GM12878 (cell line): ENCODE measurements at regions not wholly inside any gene's neighbourhood (a gene's known extent, or its start where the extent isn't known, plus 50 kb on each side); places are given as distances from the start of the nearest gene placed in this dataset.

ENCODE experiments used
- ATAC-seq: fragments of 200-7000 bp; cut with Tn5 transposase; 3 replicates; pipeline ENCODE4 v1.9.1; 2020; ENCODE audit warnings: mild to moderate bottlenecking, moderate library complexity
- BruUV-seq: library from RNA; stranded (reverse); fragments of 400-500 nt; replicated peaks from 2 replicates; lab custom pipeline; 2021; lab: Mats Ljungman, UMichigan
- CTCF ChIA-PET: fragments of 300-600 bp; sonication (Branson Sonifier 250); formaldehyde crosslinking; extraction: SDS; loops from one replicate; lab custom pipeline; 2021; ENCODE audit warnings: inconsistent platforms; lab: Yijun Ruan, JAX
- POLR2A ChIA-PET: fragments of 350-600 bp; formaldehyde crosslinking; extraction: SDS; loops from one replicate; lab custom pipeline; 2021; ENCODE audit warnings: inconsistent platforms; lab: Charles Lee
- RAD21 ChIA-PET: fragments of 300-600 bp; sonication (Branson Sonifier 250); formaldehyde crosslinking; loops from one replicate; lab custom pipeline; 2023; ENCODE audit warnings: antibody characterized with exemption; ENCODE audit not compliant: unreplicated experiment; lab: Charles Lee
- SMC1A ChIA-PET: fragments of 300-600 bp; sonication (Branson Sonifier 250); formaldehyde crosslinking; loops from one replicate; lab custom pipeline; 2023; ENCODE audit not compliant: unreplicated experiment, uncharacterized antibody; lab: Charles Lee
- DNase-seq: peaks from one replicate; pipeline ENCODE4 v3.0.0-alpha.2; 2011; ENCODE audit warnings: low read depth, low spot score
- FAIRE-seq: peaks from 3 replicates; lab custom pipeline; 2011; peaks lifted over from hg19 to GRCh38; lab: Jason Lieb, UNC
- H2AFZ ChIP-seq: 2 replicates; pipeline ENCODE4 v1.6.0; 2011; ENCODE audit warnings: low read depth, low read length, control low read depth; ENCODE audit not compliant: control insufficient read depth
- H3K27ac ChIP-seq: 2 replicates; pipeline ENCODE4 v1.5.1; 2011; ENCODE audit warnings: control low read depth; ENCODE audit not compliant: control insufficient read depth, insufficient read depth
- H3K27me3 ChIP-seq, 2 experiments: replicated peaks in 1 of 2; 2 replicates each; pipeline versions ENCODE4 v1.6.0 to v1.6.1; 2011; ENCODE audit warnings: low read length in 1 of 2; ENCODE audit not compliant: control insufficient read depth in 2 of 2, insufficient read depth in 2 of 2
- H3K36me3 ChIP-seq, 2 experiments: 2 replicates each; pipeline ENCODE4 v1.5.1; 2011; ENCODE audit warnings: low read length in 1 of 2; ENCODE audit not compliant: control insufficient read depth in 2 of 2, insufficient read depth in 2 of 2
- H3K4me1 ChIP-seq: 2 replicates; pipeline ENCODE4 v1.6.1; 2011; ENCODE audit warnings: mild to moderate bottlenecking, low read length, moderate library complexity, mixed read lengths; ENCODE audit not compliant: control insufficient read depth, insufficient read depth
- H3K4me2 ChIP-seq: 2 replicates; pipeline ENCODE4 v1.6.0; 2011; ENCODE audit warnings: control low read depth; ENCODE audit not compliant: control insufficient read depth, insufficient read depth
- H3K4me3 ChIP-seq: fragments of 200-600 bp; sonication (generic); 2 replicates; pipeline ENCODE4 v1.5.1; 2016
- H3K79me2 ChIP-seq: 2 replicates; pipeline ENCODE4 v1.6.0; 2011; ENCODE audit warnings: low read length; ENCODE audit not compliant: control insufficient read depth, insufficient read depth
- H3K9ac ChIP-seq: 2 replicates; pipeline ENCODE4 v1.8.0; 2011; ENCODE audit warnings: low read length, control low read depth, mixed read lengths; ENCODE audit not compliant: control insufficient read depth, insufficient read depth
- H3K9me3 ChIP-seq: replicated peaks from 3 replicates; pipeline ENCODE4 v1.5.1; 2011; ENCODE audit warnings: mild to moderate bottlenecking, low read length; ENCODE audit not compliant: control insufficient read depth, insufficient read depth
- H4K20me1 ChIP-seq: 2 replicates; pipeline ENCODE4 v1.6.0; 2011; ENCODE audit not compliant: control insufficient read depth, insufficient read depth
- BCL3 ChIP-seq: IDR thresholded peaks from 2 replicates; pipeline ENCODE4 v1.6.1; 2011; ENCODE audit warnings: borderline replicate concordance, low read depth, mild to moderate bottlenecking, moderate library complexity, low read length; ENCODE audit not compliant: insufficient read depth, poor library complexity, severe bottlenecking
- BHLHE40 ChIP-seq, 2 experiments: fragments of 450-650 bp in 1 of 2; IDR thresholded peaks; 2 replicates each; pipeline ENCODE4 v1.6.1; 2011 to 2017; ENCODE audit warnings: low read depth in 2 of 2, borderline replicate concordance in 1 of 2, improper control_type of control experiment in 1 of 2, low read length in 1 of 2, mild to moderate bottlenecking in 1 of 2
- DPF2 ChIP-seq: fragments of 450-650 bp; IDR thresholded peaks from 2 replicates; pipeline ENCODE4 v1.6.1; 2017; ENCODE audit warnings: mild to moderate bottlenecking
- E2F8 ChIP-seq: fragments of 450-650 bp; IDR thresholded peaks from 2 replicates; pipeline ENCODE4 v1.6.1; 2018; ENCODE audit warnings: mild to moderate bottlenecking, low read depth, moderate library complexity; ENCODE audit not compliant: partially characterized antibody
- ELK1 ChIP-seq: IDR thresholded peaks from 2 replicates; pipeline ENCODE4 v1.6.1; 2012; ENCODE audit warnings: low read depth, low read length, improper control_type of control experiment
- EZH2 ChIP-seq: IDR thresholded peaks from 2 replicates; pipeline ENCODE4 v1.6.1; 2012; ENCODE audit warnings: low read depth, mild to moderate bottlenecking, control low read depth, inconsistent platforms, low read length, borderline replicate concordance; ENCODE audit not compliant: control insufficient read depth
- NFYA ChIP-seq: IDR thresholded peaks from 2 replicates; pipeline ENCODE4 v1.6.1; 2011; ENCODE audit warnings: low read depth, mild to moderate bottlenecking, low read length, improper control_type of control experiment, borderline replicate concordance
- NFYB ChIP-seq: IDR thresholded peaks from 2 replicates; pipeline ENCODE4 v1.6.1; 2011; ENCODE audit warnings: low read depth, mild to moderate bottlenecking, low read length, improper control_type of control experiment, moderate library complexity; ENCODE audit not compliant: insufficient read depth
- NR2F1 ChIP-seq: fragments of 450-650 bp; conservative IDR thresholded peaks from 2 replicates; pipeline ENCODE4 v1.6.1; 2017; ENCODE audit warnings: mild to moderate bottlenecking
- RAD21 ChIP-seq: IDR thresholded peaks from 2 replicates; pipeline ENCODE4 v1.6.1; 2011; ENCODE audit warnings: mild to moderate bottlenecking, low read depth, low read length, moderate library complexity; ENCODE audit not compliant: insufficient read depth
- RUNX3 ChIP-seq: IDR thresholded peaks from 2 replicates; pipeline ENCODE4 v1.6.1; 2012; ENCODE audit warnings: low read length, inconsistent platforms
- SPI1 ChIP-seq: IDR thresholded peaks from 2 replicates; pipeline ENCODE4 v1.6.1; 2011; ENCODE audit warnings: low read depth, mild to moderate bottlenecking, low read length, moderate library complexity, borderline replicate concordance; ENCODE audit not compliant: insufficient read depth
- YBX1 ChIP-seq: fragments of 450-650 bp; IDR thresholded peaks from 2 replicates; pipeline ENCODE4 v1.6.1; 2016; ENCODE audit warnings: antibody characterized with exemption
- ZNF384 ChIP-seq: IDR thresholded peaks from 2 replicates; pipeline ENCODE4 v1.6.1; 2012; ENCODE audit warnings: low read depth, mild to moderate bottlenecking, low read length, improper control_type of control experiment, borderline replicate concordance
- WGBS: methylation state at CpG from one replicate; pipeline ENCODE4 v1.1.6; 2016; ENCODE audit warnings: low lambda C conversion rate; ENCODE audit not compliant: insufficient replicate concordance, insufficient coverage; ENCODE audit errors: missing lambda C conversion rate; 5-methylcytosine and 5-hydroxymethylcytosine counted together
- in situ Hi-C: fragments of 300-500 bp; cut with MboI; formaldehyde crosslinking; loops from 9 replicates; pipeline ENCODE4 v1.14.3; 2018; ENCODE audit warnings: mixed read lengths
- intact Hi-C: fragments of 100-400 bp; cut with micrococcal nuclease; formaldehyde crosslinking; loops from one replicate; pipeline ENCODE4 v1.14.2; 2022; ENCODE audit not compliant: unreplicated experiment

- FAIRE-seq (no peak), ATAC-seq (no peak), DNase-seq (no peak)
- H3K9ac ChIP-seq: no peak overlapping the region
- RAD21 ChIA-PET: no interaction called here
- H3K79me2 ChIP-seq: no peaks in the 10 kb centered on the region
- TF ChIP-seq ELK1: no peak
- no peak for TF ChIP-seq ZNF384
- TF ChIP-seq DPF2: no peak
- no peak for TF ChIP-seq EZH2
- TF ChIP-seq YBX1: no peak
- no peak for TF ChIP-seq SPI1
- no peak for TF ChIP-seq RAD21
- TF ChIP-seq E2F8: no peak
- TF ChIP-seq NR2F1: no peak
- TF ChIP-seq RUNX3: no peak
- TF ChIP-seq NFYA: no peak
- no peak for TF ChIP-seq BCL3
- TF ChIP-seq BHLHE40 (IDR thresholded peaks at IDR 0.05; ENCODE audit: borderline replicate concordance in 1 of 2, low read depth in 2 of 2, low read length in 1 of 2): no peak
- TF ChIP-seq NFYB: no peak
- no TSS peak for BruUV-seq
- POLR2A ChIA-PET: no interaction called here
- H3K4me3 ChIP-seq: no peak overlapping the region
- 27% methylated on average over 4 of the region's 4 CpGs for WGBS
- SMC1A ChIA-PET: no interaction called here
- H3K27ac ChIP-seq: no peak overlapping the region
- in situ Hi-C loops (no loop called here), intact Hi-C loops (no loop called here)
- no peaks in the 10 kb centered on the region for H3K27me3 ChIP-seq
- no peaks in the 10 kb centered on the region for H4K20me1 ChIP-seq
- no peaks in the 10 kb centered on the region for H3K36me3 ChIP-seq
- H3K4me2 ChIP-seq: no peak overlapping the region
- no peaks in the 10 kb centered on the region for H3K4me1 ChIP-seq
- CTCF ChIA-PET: no interaction called here
- no peaks in the 10 kb centered on the region for H3K9me3 ChIP-seq
- H2AFZ ChIP-seq: no peak overlapping the region
These were observed 539.1 kb downstream of the LRFN5 start for GRCh38 chr14:42145766-42146165.
